Stimulated activated naive CD8-positive, alpha-beta T cell treated with anti-CD3 and anti-CD28 coated beads, Interleukin-15, Interleukin-2, amounts not matched to agents 100 ng/mL and 50 ng/mL, for 24 hours (primary cell): ENCODE measurements at regions not wholly inside any gene's neighbourhood (a gene's known extent, or its start where the extent isn't known, plus 50 kb on each side); places are given as distances from the start of the nearest gene placed in this dataset.

ENCODE experiments used
- H3K27ac Mint-ChIP-seq: one replicate; pipeline ENCODE4 v1.8.0; 2021; ENCODE audit warnings: mild to moderate bottlenecking, mixed read lengths
- H3K27me3 Mint-ChIP-seq: one replicate; pipeline ENCODE4 v1.8.0; 2021; ENCODE audit warnings: mixed read lengths
- H3K36me3 Mint-ChIP-seq: one replicate; pipeline ENCODE4 v1.8.0; 2021; ENCODE audit warnings: low read depth, mixed read lengths
- H3K4me1 Mint-ChIP-seq: one replicate; pipeline ENCODE4 v1.8.0; 2021; ENCODE audit warnings: low read depth, mixed read lengths
- H3K4me3 Mint-ChIP-seq: one replicate; pipeline ENCODE4 v1.8.0; 2021; ENCODE audit warnings: mild to moderate bottlenecking, mixed read lengths
- H3K9me3 Mint-ChIP-seq: one replicate; pipeline ENCODE4 v1.8.0; 2021; ENCODE audit warnings: mixed read lengths

DNA sequence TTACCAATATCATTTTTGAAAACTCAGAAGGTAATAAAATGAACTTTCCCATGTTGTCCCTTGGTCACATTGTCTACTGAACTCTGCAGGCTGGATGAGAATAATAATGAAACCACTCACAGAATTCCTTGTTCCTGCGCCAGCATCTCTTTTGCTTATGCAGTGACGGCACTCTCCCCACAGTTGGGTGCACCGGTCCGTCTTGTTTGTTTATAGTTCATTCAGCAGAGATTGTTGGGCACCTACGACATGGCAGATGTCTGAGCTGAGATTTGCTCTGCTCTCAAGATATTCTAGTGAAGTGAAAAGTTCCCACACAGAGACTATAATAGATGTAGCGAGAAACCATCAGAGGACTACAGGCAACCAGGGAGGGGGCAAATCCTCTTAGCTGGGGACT is 375.7 kb upstream of the CDH11 start:
- peaks cover 9% of the 10 kb centered on the region for H3K9me3 Mint-ChIP-seq
- H3K4me1 Mint-ChIP-seq: no peaks in the 10 kb centered on the region
- no peak overlapping the region for H3K27ac Mint-ChIP-seq
- H3K36me3 Mint-ChIP-seq: no peaks in the 10 kb centered on the region
- no peaks in the 10 kb centered on the region for H3K27me3 Mint-ChIP-seq
- no peak overlapping the region for H3K4me3 Mint-ChIP-seq

- no peaks in the 10 kb centered on the region for H3K27me3 Mint-ChIP-seq
- H3K27ac Mint-ChIP-seq: no peak overlapping the region
- no peaks in the 10 kb centered on the region for H3K4me1 Mint-ChIP-seq
- H3K36me3 Mint-ChIP-seq: no peaks in the 10 kb centered on the region
- H3K4me3 Mint-ChIP-seq: no peak overlapping the region
- H3K9me3 Mint-ChIP-seq: peaks cover 14% of the 10 kb centered on the region
Measured at GRCh38 chr16:65495106-65495505, 373.2 kb upstream of the CDH11 start.

GRCh38 chr16:65494609-65495008 is 372.7 kb upstream of the CDH11 start:
- H3K4me3 Mint-ChIP-seq: no peak overlapping the region
- no peaks in the 10 kb centered on the region for H3K36me3 Mint-ChIP-seq
- H3K27me3 Mint-ChIP-seq: no peaks in the 10 kb centered on the region
- no peaks in the 10 kb centered on the region for H3K4me1 Mint-ChIP-seq
- H3K9me3 Mint-ChIP-seq: peaks cover 14% of the 10 kb centered on the region
- H3K27ac Mint-ChIP-seq: no peak overlapping the region

- Mint-ChIP-seq H3K9me3 (peaks cover 14% of the 10 kb centered on the region), H3K27me3 (no peaks in the 10 kb centered on the region), H3K36me3 (no peaks in the 10 kb centered on the region), H3K4me1 (no peaks in the 10 kb centered on the region), H3K27ac (no peak overlapping the region), H3K4me3 (no peak overlapping the region)
Measured at GRCh38 chr16:65494080-65494479, 372.2 kb upstream of the CDH11 start.

- Mint-ChIP-seq H3K27ac (no peak overlapping the region), H3K9me3 (peaks cover 7% of the 10 kb centered on the region), H3K36me3 (no peaks in the 10 kb centered on the region), H3K4me3 (no peak overlapping the region), H3K4me1 (no peaks in the 10 kb centered on the region), H3K27me3 (no peaks in the 10 kb centered on the region)
Measured at GRCh38 chr16:65490286-65490685, 368.4 kb upstream of the CDH11 start.

- Mint-ChIP-seq H3K27me3 (no peaks in the 10 kb centered on the region), H3K36me3 (no peaks in the 10 kb centered on the region), H3K4me3 (no peak overlapping the region), H3K4me1 (no peaks in the 10 kb centered on the region), H3K9me3 (peaks cover 4% of the 10 kb centered on the region), H3K27ac (no peak overlapping the region)
Measured at GRCh38 chr16:65489531-65490023, 367.7 kb upstream of the CDH11 start.

DNA sequence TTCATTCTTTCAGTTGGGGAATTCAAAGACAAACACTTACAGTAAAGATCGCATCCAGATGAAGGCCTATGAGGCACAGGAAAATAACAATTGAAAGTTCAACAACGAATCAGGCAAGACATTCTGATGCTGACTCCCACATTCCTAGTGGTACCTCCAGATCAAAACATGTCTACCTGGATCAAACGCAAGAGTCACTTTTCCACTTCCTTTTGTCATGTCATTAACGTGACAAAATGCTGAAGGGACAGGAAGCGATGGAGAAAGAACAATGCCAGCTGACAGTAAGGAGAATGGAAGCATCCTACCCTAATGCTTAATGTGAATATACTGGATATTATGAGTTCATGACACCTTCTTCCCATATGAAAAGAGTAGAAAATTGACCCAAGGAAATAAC is 365.4 kb upstream of the CDH11 start:
- Mint-ChIP-seq H3K36me3 (no peaks in the 10 kb centered on the region), H3K9me3 (peaks cover 4% of the 10 kb centered on the region)

GRCh38 chr16:65481956-65482355 is 360.1 kb upstream of the CDH11 start:
- no peak overlapping the region for H3K27ac Mint-ChIP-seq
- H3K4me3 Mint-ChIP-seq: no peak overlapping the region
- peaks cover 4% of the 10 kb centered on the region for H3K9me3 Mint-ChIP-seq
- H3K4me1 Mint-ChIP-seq: no peaks in the 10 kb centered on the region
- H3K27me3 Mint-ChIP-seq: no peaks in the 10 kb centered on the region
- H3K36me3 Mint-ChIP-seq: no peaks in the 10 kb centered on the region

More for the DNA sequence above, 365.4 kb upstream of the CDH11 start:
- Mint-ChIP-seq H3K4me3 (no peak overlapping the region), H3K27ac (no peak overlapping the region), H3K4me1 (no peaks in the 10 kb centered on the region), H3K27me3 (no peaks in the 10 kb centered on the region)

- Mint-ChIP-seq H3K9me3 (peaks cover 4% of the 10 kb centered on the region), H3K27ac (no peak overlapping the region), H3K27me3 (no peaks in the 10 kb centered on the region), H3K4me3 (no peak overlapping the region), H3K4me1 (no peaks in the 10 kb centered on the region), H3K36me3 (no peaks in the 10 kb centered on the region)
Measured at GRCh38 chr16:65480281-65481091, 358.6 kb upstream of the CDH11 start.

DNA sequence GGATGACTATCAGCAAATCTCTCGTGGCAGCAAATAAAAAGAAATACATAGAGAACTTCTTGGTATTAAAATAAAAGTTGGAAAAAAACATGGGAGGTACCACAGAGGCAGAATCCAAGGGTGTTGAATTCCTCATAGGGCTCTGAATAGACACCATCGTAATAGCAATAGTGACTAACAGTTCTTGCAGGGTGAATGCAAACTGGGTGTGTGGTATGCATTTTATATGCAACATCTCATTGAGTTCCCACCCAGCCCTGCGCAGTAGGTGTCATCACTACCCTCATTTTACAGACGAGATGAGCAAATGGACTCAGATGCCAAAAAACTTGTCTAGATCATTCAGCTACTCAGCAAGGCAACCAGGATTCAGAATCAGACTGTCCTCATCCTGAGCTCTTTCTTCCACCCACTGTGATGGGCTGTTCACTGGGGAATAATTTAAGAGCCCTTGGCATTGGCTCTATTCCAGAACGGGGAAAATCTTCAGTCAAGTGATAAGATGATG is 354.6 kb upstream of the CDH11 start:
- Mint-ChIP-seq H3K9me3 (peaks cover 8% of the 10 kb centered on the region), H3K36me3 (no peaks in the 10 kb centered on the region), H3K27me3 (no peaks in the 10 kb centered on the region), H3K4me1 (no peaks in the 10 kb centered on the region), H3K27ac (no peak overlapping the region), H3K4me3 (no peak overlapping the region)

GRCh38 chr16:65473699-65474098 is 351.8 kb upstream of the CDH11 start:
- peaks cover 14% of the 10 kb centered on the region for H3K9me3 Mint-ChIP-seq
- H3K36me3 Mint-ChIP-seq: no peaks in the 10 kb centered on the region
- no peak overlapping the region for H3K4me3 Mint-ChIP-seq
- no peak overlapping the region for H3K27ac Mint-ChIP-seq
- H3K4me1 Mint-ChIP-seq: no peaks in the 10 kb centered on the region
- no peaks in the 10 kb centered on the region for H3K27me3 Mint-ChIP-seq

GRCh38 chr16:65469116-65469515 is 347.3 kb upstream of the CDH11 start:
- Mint-ChIP-seq H3K4me1 (no peaks in the 10 kb centered on the region), H3K27ac (no peak overlapping the region), H3K9me3 (peaks cover 10% of the 10 kb centered on the region), H3K27me3 (no peaks in the 10 kb centered on the region), H3K4me3 (no peak overlapping the region), H3K36me3 (no peaks in the 10 kb centered on the region)

- H3K4me1 Mint-ChIP-seq: no peaks in the 10 kb centered on the region
- H3K9me3 Mint-ChIP-seq: peaks cover 7% of the 10 kb centered on the region
- H3K36me3 Mint-ChIP-seq: no peaks in the 10 kb centered on the region
- H3K27ac Mint-ChIP-seq: no peak overlapping the region
- no peak overlapping the region for H3K4me3 Mint-ChIP-seq
- no peaks in the 10 kb centered on the region for H3K27me3 Mint-ChIP-seq
Measured at GRCh38 chr16:65468133-65468532, 346.3 kb upstream of the CDH11 start.

DNA sequence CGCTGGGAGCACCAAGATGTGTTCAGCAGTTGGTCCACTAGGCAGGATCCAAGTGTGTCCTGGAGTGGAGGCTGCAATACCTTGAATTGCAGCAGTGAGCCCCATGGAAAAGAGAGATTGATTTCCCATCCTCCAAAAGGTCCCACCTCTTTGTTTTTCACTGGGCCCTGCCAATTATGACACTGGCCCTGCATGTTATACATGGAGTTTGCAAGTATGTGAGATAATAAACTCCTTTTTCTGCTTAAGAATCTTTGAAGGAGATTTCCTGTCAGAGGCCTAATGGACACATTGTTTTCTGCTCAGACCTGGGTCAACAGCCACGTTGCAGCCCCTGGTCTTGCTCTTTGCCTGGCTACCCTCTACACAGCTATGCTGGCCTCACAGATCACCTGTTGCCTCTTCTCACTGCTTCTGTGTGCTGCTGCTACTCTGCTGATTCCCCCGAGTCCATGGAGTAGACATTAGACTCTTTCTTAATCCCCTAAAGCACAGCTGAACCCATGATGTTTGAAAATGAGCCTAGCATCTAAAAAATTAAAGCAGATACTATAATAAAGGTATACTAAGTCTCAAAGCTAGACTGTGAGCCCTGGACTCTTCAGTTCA is 341.9 kb upstream of the CDH11 start:
- no peaks in the 10 kb centered on the region for H3K9me3 Mint-ChIP-seq
- no peaks in the 10 kb centered on the region for H3K4me1 Mint-ChIP-seq
- H3K4me3 Mint-ChIP-seq: no peak overlapping the region
- H3K27me3 Mint-ChIP-seq: no peaks in the 10 kb centered on the region
- no peak overlapping the region for H3K27ac Mint-ChIP-seq
- H3K36me3 Mint-ChIP-seq: no peaks in the 10 kb centered on the region

DNA sequence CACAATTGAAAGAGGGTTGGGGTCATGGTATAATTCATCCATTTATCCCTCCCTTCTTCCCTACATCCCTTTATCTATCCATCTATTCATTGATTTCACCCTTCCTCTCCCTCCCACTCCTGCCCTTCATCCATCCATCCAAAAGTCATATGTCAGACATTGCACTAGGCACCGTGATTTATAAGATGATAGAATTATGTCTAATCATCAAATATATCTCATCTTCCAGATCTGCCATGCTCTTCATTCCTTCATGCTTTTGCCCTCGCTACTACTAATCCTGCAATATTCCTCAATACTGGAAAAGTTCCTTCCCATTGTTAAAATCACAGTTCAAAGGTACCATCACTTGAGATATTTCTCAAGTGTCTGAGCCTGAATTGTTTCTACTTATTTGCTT is 335.2 kb upstream of the CDH11 start:
- H3K27me3 Mint-ChIP-seq: no peaks in the 10 kb centered on the region
- no peak overlapping the region for H3K27ac Mint-ChIP-seq
- peaks cover 4% of the 10 kb centered on the region for H3K9me3 Mint-ChIP-seq
- H3K36me3 Mint-ChIP-seq: no peaks in the 10 kb centered on the region
- no peak overlapping the region for H3K4me3 Mint-ChIP-seq
- H3K4me1 Mint-ChIP-seq: no peaks in the 10 kb centered on the region
